CD4-positive, alpha-beta memory T cell (primary cell): ENCODE measurements at regions not wholly inside any gene's neighbourhood (a gene's known extent, or its start where the extent isn't known, plus 50 kb on each side); places are given as distances from the start of the nearest gene placed in this dataset.

Source experiments
- CTCF ChIA-PET: fragments of 350-600 bp; sonication (Branson Sonifier 250); formaldehyde crosslinking; loops from one replicate; lab custom pipeline; 2021; ENCODE audit warnings: inconsistent platforms; ENCODE audit not compliant: partially characterized antibody; lab: Charles Lee
- POLR2A ChIA-PET: fragments of 350-600 bp; sonication (Branson Sonifier 250); formaldehyde crosslinking; loops from one replicate; lab custom pipeline; 2021; ENCODE audit not compliant: partially characterized antibody; lab: Charles Lee
- DNase-seq, 5 donors: peaks; one replicate each; pipeline versions ENCODE4 v3.0.0 to v3.0.0-alpha.2; 2020 to 2022; ENCODE audit warnings: mixed read lengths in 1 of 5
- H3K27ac ChIP-seq: one replicate; pipeline ENCODE4 v1.7.0; 2013; ENCODE audit warnings: low read depth, low read length
- H3K27me3 ChIP-seq: 2 replicates; pipeline ENCODE4 v1.7.0; 2013; ENCODE audit warnings: mild to moderate bottlenecking, low read length, moderate library complexity; ENCODE audit not compliant: insufficient read depth
- H3K36me3 ChIP-seq: 2 replicates; pipeline ENCODE4 v1.7.0; 2013; ENCODE audit warnings: mild to moderate bottlenecking, low read length, moderate library complexity; ENCODE audit not compliant: insufficient read depth
- H3K4me1 ChIP-seq: 2 replicates; pipeline ENCODE4 v1.7.0; 2013; ENCODE audit warnings: mild to moderate bottlenecking, low read length, moderate library complexity; ENCODE audit not compliant: insufficient read depth
- H3K4me3 ChIP-seq, 2 donors: one replicate each; pipeline ENCODE4 v1.7.0; 2013; ENCODE audit warnings: low read length in 2 of 2, mild to moderate bottlenecking in 1 of 2
- H3K9me3 ChIP-seq, 2 donors: one replicate each; pipeline ENCODE4 v1.7.0; 2013; ENCODE audit warnings: low read length in 2 of 2, control low read depth in 1 of 2; ENCODE audit not compliant: control insufficient read depth in 1 of 2
- H3K27ac Mint-ChIP-seq, 7 donors: one replicate each; pipeline ENCODE4 v1.8.0; 2020 to 2021; ENCODE audit warnings: mixed read lengths in 7 of 7, mild to moderate bottlenecking in 6 of 7, inconsistent platforms in 3 of 7, moderate library complexity in 3 of 7
- H3K27me3 Mint-ChIP-seq, 2 donors: one replicate each; pipeline ENCODE4 v1.8.0; 2020 to 2021; ENCODE audit warnings: mixed read lengths in 2 of 2
- H3K36me3 Mint-ChIP-seq, 2 donors: one replicate each; pipeline ENCODE4 v1.8.0; 2020 to 2021; ENCODE audit warnings: mixed read lengths in 2 of 2, inconsistent platforms in 1 of 2, mild to moderate bottlenecking in 1 of 2
- H3K4me1 Mint-ChIP-seq, 4 donors: one replicate each; pipeline ENCODE4 v1.8.0; 2020 to 2021; ENCODE audit warnings: mixed read lengths in 4 of 4, mild to moderate bottlenecking in 1 of 4
- H3K4me3 Mint-ChIP-seq, 8 donors: one replicate each; pipeline ENCODE4 v1.8.0; 2020 to 2021; ENCODE audit warnings: mixed read lengths in 8 of 8, mild to moderate bottlenecking in 7 of 8, moderate library complexity in 6 of 8, inconsistent platforms in 3 of 8
- H3K9me3 Mint-ChIP-seq, 8 donors: one replicate each; pipeline ENCODE4 v1.8.0; 2020 to 2021; ENCODE audit warnings: mixed read lengths in 8 of 8, mild to moderate bottlenecking in 5 of 8, inconsistent platforms in 3 of 8, moderate library complexity in 1 of 8
- intact Hi-C: fragments of 100-400 bp; cut with micrococcal nuclease; formaldehyde crosslinking; loops from one replicate; pipeline ENCODE4 v1.15.1; 2023

- H3K4me3 Mint-ChIP-seq = no peak overlapping the region
- peaks cover 0 to 1% of the 10 kb centered on the region in 2 donors for H3K27me3 Mint-ChIP-seq
- intact Hi-C loops = no loop called here
- H3K36me3 Mint-ChIP-seq = no peaks in the 10 kb centered on the region
- H3K27ac Mint-ChIP-seq = no peak overlapping the region
- H3K36me3 ChIP-seq = no peaks in the 10 kb centered on the region
- ChIA-PET CTCF (no interaction called here), POLR2A (no interaction called here)
- H3K4me1 ChIP-seq = no peaks in the 10 kb centered on the region
- H3K9me3 ChIP-seq = no peaks in the 10 kb centered on the region
- no peaks in the 10 kb centered on the region for H3K4me1 Mint-ChIP-seq
- H3K27ac ChIP-seq = no peak overlapping the region
- peaks cover 0 to 5% (median 0%) of the 10 kb centered on the region in 8 donors for H3K9me3 Mint-ChIP-seq
- H3K27me3 ChIP-seq = no peaks in the 10 kb centered on the region
- no peak for DNase-seq
- no peak overlapping the region for H3K4me3 ChIP-seq
Observed at GRCh38 chr11:92449222-92449621, 224.6 kb downstream of the FAT3 start.

DNA sequence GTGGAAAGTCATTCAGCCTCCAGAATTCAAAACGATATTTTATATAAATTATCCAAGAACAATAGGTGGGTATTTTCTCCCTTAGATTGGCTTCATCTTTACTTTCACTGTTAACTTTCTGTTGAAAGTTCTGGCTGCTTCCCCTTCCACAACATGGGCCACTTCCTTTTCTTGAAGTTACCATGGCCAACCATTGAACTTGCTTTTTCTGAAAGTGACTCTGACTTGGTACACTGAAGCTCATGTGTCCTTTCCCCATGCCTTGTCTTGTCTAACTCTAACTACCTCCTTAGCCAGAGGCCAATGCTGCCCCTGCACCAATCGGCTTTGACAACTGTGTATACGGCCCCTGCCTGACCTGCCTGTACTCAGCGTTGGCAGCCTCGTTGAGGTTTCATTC, 225.2 kb downstream of the FAT3 start:
- Histone ChIP-seq H3K27ac (no peak overlapping the region), H3K4me1 (no peaks in the 10 kb centered on the region), H3K36me3 (no peaks in the 10 kb centered on the region), H3K4me3 (no peak overlapping the region), H3K27me3 (no peaks in the 10 kb centered on the region), H3K9me3 (no peaks in the 10 kb centered on the region)
- Mint-ChIP-seq H3K4me1 (no peaks in the 10 kb centered on the region), H3K27me3 (peaks cover 0 to 1% of the 10 kb centered on the region in 2 donors), H3K4me3 (no peak overlapping the region), H3K36me3 (no peaks in the 10 kb centered on the region), H3K9me3 (peaks cover 0 to 5% (median 0%) of the 10 kb centered on the region in 8 donors), H3K27ac (no peak overlapping the region)
- ChIA-PET CTCF (no interaction called here), POLR2A (no interaction called here)
- intact Hi-C loops = no loop called here
- no peak for DNase-seq

GRCh38 chr11:92451063-92451462, 226.4 kb downstream of the FAT3 start:
- Mint-ChIP-seq H3K9me3 (peaks cover 0 to 5% (median 0%) of the 10 kb centered on the region in 8 donors), H3K27me3 (peaks cover 0 to 1% of the 10 kb centered on the region in 2 donors), H3K4me1 (no peaks in the 10 kb centered on the region), H3K36me3 (no peaks in the 10 kb centered on the region), H3K27ac (no peak overlapping the region), H3K4me3 (no peak overlapping the region)
- Histone ChIP-seq H3K27me3 (no peaks in the 10 kb centered on the region), H3K4me3 (no peak overlapping the region), H3K9me3 (no peaks in the 10 kb centered on the region), H3K4me1 (no peaks in the 10 kb centered on the region), H3K27ac (no peak overlapping the region), H3K36me3 (no peaks in the 10 kb centered on the region)
- DNase-seq = no peak
- POLR2A ChIA-PET = no interaction called here
- intact Hi-C loops = no loop called here
- CTCF ChIA-PET = no interaction called here

DNA sequence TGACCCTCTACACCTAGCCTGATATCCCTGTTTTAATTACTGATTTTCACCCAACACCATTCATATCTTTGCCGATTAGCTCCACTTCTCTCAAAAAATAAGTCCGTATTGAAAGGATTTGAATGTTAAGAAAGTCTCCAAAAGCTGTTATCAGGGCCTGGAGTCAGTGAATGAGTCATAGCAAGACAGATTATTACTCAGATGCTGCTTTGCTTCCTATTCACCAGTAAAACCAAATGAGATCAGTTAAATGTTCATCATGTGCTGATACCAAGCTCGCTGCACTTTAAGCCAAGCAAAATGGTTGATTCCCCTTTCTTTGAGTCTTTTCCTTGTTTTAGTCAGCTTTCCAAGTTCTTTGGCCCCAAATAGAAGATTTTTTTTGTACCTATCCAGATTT, 228.4 kb downstream of the FAT3 start:
- no peak overlapping the region for H3K27ac ChIP-seq
- H3K4me1 ChIP-seq = no peaks in the 10 kb centered on the region
- Mint-ChIP-seq H3K27ac (no peak overlapping the region), H3K36me3 (no peaks in the 10 kb centered on the region), H3K4me3 (no peak overlapping the region), H3K4me1 (no peaks in the 10 kb centered on the region), H3K9me3 (peaks cover 0 to 5% (median 0%) of the 10 kb centered on the region in 8 donors), H3K27me3 (peaks cover 0 to 1% of the 10 kb centered on the region in 2 donors)
- no peak for DNase-seq
- intact Hi-C loops = no loop called here
- no peaks in the 10 kb centered on the region for H3K9me3 ChIP-seq
- ChIA-PET CTCF (no interaction called here), POLR2A (no interaction called here)
- H3K36me3 ChIP-seq = no peaks in the 10 kb centered on the region
- no peaks in the 10 kb centered on the region for H3K27me3 ChIP-seq
- no peak overlapping the region for H3K4me3 ChIP-seq

GRCh38 chr11:92455210-92455790, 230.7 kb downstream of the FAT3 start:
- H3K4me3 ChIP-seq = no peak overlapping the region
- no peaks in the 10 kb centered on the region for H3K4me1 ChIP-seq
- no peak overlapping the region for H3K4me3 Mint-ChIP-seq
- ChIA-PET POLR2A (no interaction called here), CTCF (no interaction called here)
- H3K27ac Mint-ChIP-seq = no peak overlapping the region
- no peaks in the 10 kb centered on the region for H3K36me3 ChIP-seq
- no peak overlapping the region for H3K27ac ChIP-seq
- no peak for DNase-seq
- H3K9me3 Mint-ChIP-seq = peaks cover 0 to 7% (median 0%) of the 10 kb centered on the region in 8 donors
- intact Hi-C loops = no loop called here
- no peaks in the 10 kb centered on the region for H3K36me3 Mint-ChIP-seq
- peaks cover 0 to 1% of the 10 kb centered on the region in 2 donors for H3K27me3 Mint-ChIP-seq
- no peaks in the 10 kb centered on the region for H3K4me1 Mint-ChIP-seq
- H3K27me3 ChIP-seq = no peaks in the 10 kb centered on the region
- no peaks in the 10 kb centered on the region for H3K9me3 ChIP-seq

- Mint-ChIP-seq H3K4me3 (no peak overlapping the region), H3K27ac (no peak overlapping the region), H3K4me1 (peaks cover 0 to 2% (median 0%) of the 10 kb centered on the region in 4 donors), H3K36me3 (no peaks in the 10 kb centered on the region), H3K9me3 (peaks cover 0 to 4% (median 0%) of the 10 kb centered on the region in 8 donors), H3K27me3 (peaks cover 0 to 1% of the 10 kb centered on the region in 2 donors)
- no peak for DNase-seq
- no peak overlapping the region for H3K27ac ChIP-seq
- H3K36me3 ChIP-seq = no peaks in the 10 kb centered on the region
- CTCF ChIA-PET = no interaction called here
- no peak overlapping the region for H3K4me3 ChIP-seq
- no peaks in the 10 kb centered on the region for H3K27me3 ChIP-seq
- no peaks in the 10 kb centered on the region for H3K4me1 ChIP-seq
- intact Hi-C loops = no loop called here
- no peaks in the 10 kb centered on the region for H3K9me3 ChIP-seq
- POLR2A ChIA-PET = no interaction called here
Observed at GRCh38 chr11:92457250-92457649, 232.6 kb downstream of the FAT3 start.

GRCh38 chr11:92458486-92458885, 233.9 kb downstream of the FAT3 start:
- no peaks in the 10 kb centered on the region for H3K27me3 ChIP-seq
- POLR2A ChIA-PET = no interaction called here
- Mint-ChIP-seq H3K4me3 (no peak overlapping the region), H3K27ac (no peak overlapping the region), H3K27me3 (no peaks in the 10 kb centered on the region), H3K36me3 (no peaks in the 10 kb centered on the region), H3K4me1 (peaks cover 0 to 2% (median 0%) of the 10 kb centered on the region in 4 donors), H3K9me3 (peaks cover 0 to 3% (median 0%) of the 10 kb centered on the region in 8 donors)
- no peak overlapping the region for H3K27ac ChIP-seq
- CTCF ChIA-PET = no interaction called here
- no peaks in the 10 kb centered on the region for H3K36me3 ChIP-seq
- DNase-seq = no peak
- intact Hi-C loops = no loop called here
- no peaks in the 10 kb centered on the region for H3K9me3 ChIP-seq
- H3K4me1 ChIP-seq = no peaks in the 10 kb centered on the region
- no peak overlapping the region for H3K4me3 ChIP-seq
